Activated CD4-positive, CD25-positive, alpha-beta regulatory T cell treated with anti-CD3 and anti-CD28 coated beads, Interleukin-2, amount 50 U/mL, for 24 hours (primary cell): ENCODE measurements at regions not wholly inside any gene's neighbourhood (a gene's known extent, or its start where the extent isn't known, plus 50 kb on each side); places are given as distances from the start of the nearest gene placed in this dataset.
A peak's percentile ranks its signal among the peaks of the same experiment; 100 is the strongest.
"Not testable (repeated sequence)": the region's sequence is repeated elsewhere in the genome, so short reads cannot be mapped to it uniquely, and the experiment has no call there.

Experiments used
- ATAC-seq, 2 donors: fragments of 150-1000 bp; cut with Tn5 transposase; one replicate each; pipeline ENCODE4 v1.10.0; 2021; ENCODE audit warnings: mild to moderate bottlenecking in 1 of 2, moderate library complexity in 1 of 2

- ATAC-seq = no peak
Observed at GRCh38 chr14:71240866-71241520, 333.7 kb downstream of the PCNX1 start.

- ATAC-seq = no peak
Observed at GRCh38 chr14:71242237-71242748, 335.0 kb downstream of the PCNX1 start.

- ATAC-seq = no peak
Observed at GRCh38 chr14:71243697-71244096, 336.4 kb downstream of the PCNX1 start.

- no peak for ATAC-seq
Observed at GRCh38 chr14:71244341-71244740, 337.1 kb downstream of the PCNX1 start.

- ATAC-seq = no peak
Observed at GRCh38 chr14:71245659-71246361, 338.6 kb downstream of the PCNX1 start.

- ATAC-seq = no peak
Observed at GRCh38 chr14:71246539-71246938, 339.3 kb downstream of the PCNX1 start.

- ATAC-seq = no peak
Observed at GRCh38 chr14:71247106-71247505, 339.8 kb downstream of the PCNX1 start.

- no peak for ATAC-seq
Observed at GRCh38 chr14:71248194-71248593, 340.9 kb downstream of the PCNX1 start.

GRCh38 chr14:71250347-71250746 is 343.1 kb downstream of the PCNX1 start:
- no peak for ATAC-seq

GRCh38 chr14:71250791-71251190 is 343.5 kb downstream of the PCNX1 start:
- no peak for ATAC-seq

- ATAC-seq = not testable (repeated sequence)
Observed at GRCh38 chr14:71254091-71254719, 346.9 kb downstream of the PCNX1 start.

GRCh38 chr14:71261206-71261605 is 353.9 kb downstream of the PCNX1 start:
- no peak for ATAC-seq

GRCh38 chr14:71262441-71262840 is 355.2 kb downstream of the PCNX1 start:
- no peak for ATAC-seq

GRCh38 chr14:71264260-71264659 is 357.0 kb downstream of the PCNX1 start:
- no peak for ATAC-seq

GRCh38 chr14:71267007-71267513 is 359.8 kb downstream of the PCNX1 start:
- ATAC-seq = peak; percentile 78 to 84

- peak in 1 of 2 donors; percentile 12 for ATAC-seq
Observed at GRCh38 chr14:71267691-71268090, 360.4 kb downstream of the PCNX1 start.

- no peak for ATAC-seq
Observed at GRCh38 chr14:71270111-71270510, 362.9 kb downstream of the PCNX1 start.

GRCh38 chr14:71271166-71271945 is 364.1 kb downstream of the PCNX1 start:
- ATAC-seq = no peak

- no peak for ATAC-seq
Observed at GRCh38 chr14:71273366-71273765, 366.1 kb downstream of the PCNX1 start.

GRCh38 chr14:71284048-71284447 is 376.8 kb downstream of the PCNX1 start:
- ATAC-seq = no peak

- ATAC-seq = no peak
Observed at GRCh38 chr14:71286126-71286525, 378.9 kb downstream of the PCNX1 start.

- no peak for ATAC-seq
Observed at GRCh38 chr14:71287567-71287966, 380.3 kb downstream of the PCNX1 start.

GRCh38 chr14:71289536-71289935 is 382.3 kb downstream of the PCNX1 start:
- peak; percentile 9 to 32 for ATAC-seq
